Activated CD8-positive, alpha-beta T cell treated with anti-CD3 and anti-CD28 coated beads for 36 hours (primary cell): ENCODE measurements at regions not wholly inside any gene's neighbourhood (a gene's known extent, or its start where the extent isn't known, plus 50 kb on each side); places are given as distances from the start of the nearest gene placed in this dataset.

ENCODE experiments used
- ATAC-seq: fragments of 200-7000 bp; cut with Tn5 transposase; one replicate; pipeline ENCODE4 v1.10.0; 2021; ENCODE audit warnings: mild to moderate bottlenecking, moderate library complexity
- CTCF ChIA-PET: fragments of 350-600 bp; sonication (Branson Sonifier 250); formaldehyde crosslinking; loops from one replicate; lab custom pipeline; 2021; ENCODE audit warnings: antibody characterized with exemption; lab: Charles Lee
- POLR2A ChIA-PET: fragments of 350-600 bp; sonication (Branson Sonifier 250); formaldehyde crosslinking; loops from one replicate; lab custom pipeline; 2021; ENCODE audit warnings: antibody characterized with exemption; lab: Charles Lee
- DNase-seq: peaks from one replicate; pipeline ENCODE4 v3.0.0-alpha.2; 2020
- H3K27ac Mint-ChIP-seq: one replicate; pipeline ENCODE4 v1.8.0; 2021; ENCODE audit warnings: mild to moderate bottlenecking, mixed read lengths
- H3K27me3 Mint-ChIP-seq: one replicate; pipeline ENCODE4 v1.8.0; 2021; ENCODE audit warnings: mixed read lengths
- H3K36me3 Mint-ChIP-seq: one replicate; pipeline ENCODE4 v1.8.0; 2021; ENCODE audit warnings: low read depth, mixed read lengths
- H3K4me1 Mint-ChIP-seq: one replicate; pipeline ENCODE4 v1.8.0; 2021; ENCODE audit warnings: low read depth, mixed read lengths
- H3K4me3 Mint-ChIP-seq: one replicate; pipeline ENCODE4 v1.8.0; 2021; ENCODE audit warnings: mild to moderate bottlenecking, moderate library complexity, mixed read lengths
- H3K9me3 Mint-ChIP-seq: one replicate; pipeline ENCODE4 v1.8.0; 2021; ENCODE audit warnings: mixed read lengths
- CTCF ChIP-seq: fragments of 200-600 bp; IDR thresholded peaks from one replicate; pipeline ENCODE4 v1.8.0; 2022; ENCODE audit warnings: antibody characterized with exemption, mild to moderate bottlenecking
- intact Hi-C: fragments of 100-400 bp; cut with micrococcal nuclease; formaldehyde crosslinking; loops from one replicate; pipeline ENCODE4 v1.10.0; 2022

GRCh38 chr5:12625667-12626263 lies 721.5 kb upstream of the CTNND2 start:
- TF ChIP-seq CTCF = no peak
- Mint-ChIP-seq H3K4me1 (no peaks in the 10 kb centered on the region), H3K27me3 (no peaks in the 10 kb centered on the region), H3K36me3 (no peaks in the 10 kb centered on the region), H3K9me3 (peaks cover 12% of the 10 kb centered on the region), H3K27ac (no peak overlapping the region), H3K4me3 (no peak overlapping the region)
- intact Hi-C loops = no loop called here
- DNase-seq (no peak), ATAC-seq (no peak)
- ChIA-PET POLR2A (no interaction called here), CTCF (no interaction called here)

GRCh38 chr5:12624776-12625560 lies 720.7 kb upstream of the CTNND2 start:
- Mint-ChIP-seq H3K9me3 (peaks cover 14% of the 10 kb centered on the region), H3K36me3 (no peaks in the 10 kb centered on the region), H3K4me1 (no peaks in the 10 kb centered on the region), H3K27me3 (no peaks in the 10 kb centered on the region), H3K27ac (no peak overlapping the region), H3K4me3 (no peak overlapping the region)
- intact Hi-C loops = no loop called here
- ATAC-seq (no peak), DNase-seq (no peak)
- no peak for TF ChIP-seq CTCF
- POLR2A ChIA-PET = no interaction called here
- CTCF ChIA-PET = no interaction called here

GRCh38 chr5:12623408-12623807 lies 719.2 kb upstream of the CTNND2 start:
- CTCF ChIA-PET = no interaction called here
- TF ChIP-seq CTCF = no peak
- H3K4me3 Mint-ChIP-seq = no peak overlapping the region
- DNase-seq (no peak), ATAC-seq (no peak)
- H3K36me3 Mint-ChIP-seq = no peaks in the 10 kb centered on the region
- intact Hi-C loops = no loop called here
- no peaks in the 10 kb centered on the region for H3K4me1 Mint-ChIP-seq
- H3K27ac Mint-ChIP-seq = no peak overlapping the region
- peaks cover 14% of the 10 kb centered on the region for H3K9me3 Mint-ChIP-seq
- POLR2A ChIA-PET = no interaction called here
- no peaks in the 10 kb centered on the region for H3K27me3 Mint-ChIP-seq

- Mint-ChIP-seq H3K9me3 (peaks cover 16% of the 10 kb centered on the region), H3K4me3 (no peak overlapping the region), H3K27ac (no peak overlapping the region), H3K4me1 (no peaks in the 10 kb centered on the region), H3K27me3 (no peaks in the 10 kb centered on the region), H3K36me3 (no peaks in the 10 kb centered on the region)
- ATAC-seq = no peak
- ChIA-PET CTCF (no interaction called here), POLR2A (no interaction called here)
- intact Hi-C loops = no loop called here
- TF ChIP-seq CTCF = no peak
- DNase-seq = no peak
These were observed 711.8 kb upstream of the CTNND2 start for GRCh38 chr5:12616093-12616492.

GRCh38 chr5:12615141-12615820 lies 711.0 kb upstream of the CTNND2 start:
- no peaks in the 10 kb centered on the region for H3K4me1 Mint-ChIP-seq
- ATAC-seq (no peak), DNase-seq (no peak)
- ChIA-PET CTCF (no interaction called here), POLR2A (no interaction called here)
- no peak for TF ChIP-seq CTCF
- H3K9me3 Mint-ChIP-seq = peaks cover 13% of the 10 kb centered on the region
- no peaks in the 10 kb centered on the region for H3K27me3 Mint-ChIP-seq
- no peaks in the 10 kb centered on the region for H3K36me3 Mint-ChIP-seq
- intact Hi-C loops = no loop called here
- no peak overlapping the region for H3K4me3 Mint-ChIP-seq
- H3K27ac Mint-ChIP-seq = no peak overlapping the region
